ENCODE measurements at regions not wholly inside any gene's neighbourhood (a gene's known extent, or its start where the extent isn't known, plus 50 kb on each side); places are given as distances from the start of the nearest gene placed in this dataset.
"Not testable (repeated sequence)": the region's sequence is repeated elsewhere in the genome, so short reads cannot be mapped to it uniquely, and the experiment has no call there.

DNA sequence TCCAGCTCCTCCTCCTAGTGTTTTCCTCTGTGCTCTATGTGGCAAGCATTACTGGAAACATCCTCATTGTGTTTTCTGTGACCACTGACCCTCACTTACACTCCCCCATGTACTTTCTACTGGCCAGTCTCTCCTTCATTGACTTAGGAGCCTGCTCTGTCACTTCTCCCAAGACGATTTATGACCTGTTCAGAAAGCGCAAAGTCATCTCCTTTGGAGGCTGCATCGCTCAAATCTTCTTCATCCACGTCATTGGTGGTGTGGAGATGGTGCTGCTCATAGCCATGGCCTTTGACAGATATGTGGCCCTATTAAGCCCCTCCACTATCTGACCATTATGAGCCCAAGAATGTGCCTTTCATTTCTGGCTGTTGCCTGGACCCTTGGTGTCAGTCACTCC lies 64.0 kb downstream of the OR4F15 start:
- H3K4me3 Mint-ChIP-seq; H3K9me3 Mint-ChIP-seq; ATAC-seq (replicated peaks); DNase-seq; H3K4me1 Mint-ChIP-seq (ENCODE audit: low read depth in 2 of 2); H3K27me3 Mint-ChIP-seq; H3K27ac Mint-ChIP-seq; H3K36me3 Mint-ChIP-seq (ENCODE audit: insufficient read depth): not testable (repeated sequence)

- H3K36me3 Mint-ChIP-seq (ENCODE audit: insufficient read depth); H3K27ac Mint-ChIP-seq; DNase-seq; H3K9me3 Mint-ChIP-seq; H3K4me1 Mint-ChIP-seq (ENCODE audit: low read depth in 2 of 2); ATAC-seq (replicated peaks); H3K4me3 Mint-ChIP-seq: not testable (repeated sequence)
- H3K27me3 Mint-ChIP-seq, result peaks cover 1 to 23% of the 10 kb centered on the region in 2 donors
These were observed 65.6 kb downstream of the OR4F15 start for GRCh38 chr15:101877649-101878048.

DNA sequence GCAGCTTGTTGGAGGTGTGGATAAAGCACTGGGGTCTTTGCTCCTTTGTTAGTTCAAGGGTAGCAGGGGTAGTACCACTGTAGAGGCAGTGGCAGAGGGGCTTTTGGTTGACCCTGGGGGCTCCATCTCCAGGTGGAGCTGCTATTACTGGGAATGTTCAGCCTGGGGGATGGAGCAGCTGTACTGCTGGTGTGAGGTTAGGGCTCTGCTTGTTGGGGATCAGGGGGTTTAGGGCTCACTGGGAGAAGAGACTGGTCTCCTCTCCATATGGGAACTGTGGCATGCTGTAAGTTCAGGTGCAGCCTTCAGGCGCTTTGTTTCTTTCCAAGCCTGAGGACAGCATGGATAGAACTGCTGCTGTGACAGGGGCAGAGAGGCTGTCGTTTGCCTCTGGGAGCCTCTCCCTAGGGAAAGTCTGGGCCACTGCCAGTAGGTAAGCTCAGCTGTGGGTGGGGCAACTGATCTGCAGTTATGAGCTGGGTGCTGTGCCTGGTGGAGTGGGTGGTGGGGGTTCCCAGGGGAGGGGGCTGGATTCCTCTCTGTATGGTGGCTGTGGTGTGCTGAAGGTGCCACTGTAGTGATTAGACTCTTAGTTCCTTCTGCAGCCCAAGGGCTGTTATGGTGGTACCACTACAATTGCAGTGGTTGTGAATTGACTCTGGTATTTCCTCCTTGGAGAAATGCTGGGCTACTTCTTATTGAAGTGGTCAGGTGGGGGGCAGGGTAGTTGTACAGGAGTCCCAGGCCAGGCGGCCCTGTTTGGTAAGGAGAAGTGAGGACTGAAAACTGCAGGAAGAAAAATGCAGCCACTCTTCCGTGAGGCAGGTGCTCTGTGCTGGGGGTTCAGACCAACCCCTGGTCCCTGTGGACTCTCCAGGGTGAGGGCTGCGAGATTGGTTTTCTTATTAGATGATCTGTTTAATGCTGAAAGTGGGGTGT lies 100.6 kb downstream of the OR4F15 start:
- not testable (repeated sequence) for H3K36me3 Mint-ChIP-seq (ENCODE audit: insufficient read depth); DNase-seq; H3K9me3 Mint-ChIP-seq; H3K4me1 Mint-ChIP-seq (ENCODE audit: low read depth in 2 of 2); H3K27me3 Mint-ChIP-seq; ATAC-seq (replicated peaks); H3K4me3 Mint-ChIP-seq; H3K27ac Mint-ChIP-seq

- not testable (repeated sequence) for ATAC-seq (replicated peaks); H3K4me3 Mint-ChIP-seq; H3K36me3 Mint-ChIP-seq (ENCODE audit: insufficient read depth); H3K4me1 Mint-ChIP-seq (ENCODE audit: low read depth in 2 of 2); H3K9me3 Mint-ChIP-seq; H3K27ac Mint-ChIP-seq; H3K27me3 Mint-ChIP-seq; DNase-seq
These were observed 112.6 kb downstream of the OR4F15 start for GRCh38 chr15:101924554-101924953.

DNA sequence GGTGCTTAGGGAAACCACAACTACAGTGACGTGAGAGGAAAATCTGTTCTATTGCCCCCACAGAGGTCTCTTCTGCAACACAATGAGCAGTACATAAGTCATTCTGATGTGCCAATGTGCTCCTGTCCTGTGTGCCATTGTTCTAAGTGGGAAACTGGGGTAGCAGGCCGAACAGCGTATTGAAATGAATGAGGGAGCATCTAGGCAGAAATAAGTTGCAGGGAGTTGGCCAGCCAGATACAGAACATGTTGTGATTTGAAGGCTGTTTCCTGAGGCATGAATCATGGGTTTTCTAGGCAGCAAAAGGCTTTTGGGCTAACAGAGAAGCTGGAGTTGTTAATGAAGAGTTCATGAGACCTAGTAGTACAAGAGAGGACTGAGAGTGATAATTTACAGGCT lies 122.5 kb downstream of the OR4F15 start:
- not testable (repeated sequence) for DNase-seq; H3K27me3 Mint-ChIP-seq; H3K4me1 Mint-ChIP-seq (ENCODE audit: low read depth in 2 of 2); H3K27ac Mint-ChIP-seq; H3K9me3 Mint-ChIP-seq; H3K36me3 Mint-ChIP-seq (ENCODE audit: insufficient read depth); H3K4me3 Mint-ChIP-seq; ATAC-seq (replicated peaks)

- not testable (repeated sequence) for H3K4me1 Mint-ChIP-seq (ENCODE audit: low read depth in 2 of 2); H3K4me3 Mint-ChIP-seq; H3K9me3 Mint-ChIP-seq; H3K27ac Mint-ChIP-seq; H3K36me3 Mint-ChIP-seq (ENCODE audit: insufficient read depth); DNase-seq; H3K27me3 Mint-ChIP-seq; ATAC-seq (replicated peaks)
These were observed 125.4 kb downstream of the OR4F15 start for GRCh38 chr15:101937362-101937761.

DNA sequence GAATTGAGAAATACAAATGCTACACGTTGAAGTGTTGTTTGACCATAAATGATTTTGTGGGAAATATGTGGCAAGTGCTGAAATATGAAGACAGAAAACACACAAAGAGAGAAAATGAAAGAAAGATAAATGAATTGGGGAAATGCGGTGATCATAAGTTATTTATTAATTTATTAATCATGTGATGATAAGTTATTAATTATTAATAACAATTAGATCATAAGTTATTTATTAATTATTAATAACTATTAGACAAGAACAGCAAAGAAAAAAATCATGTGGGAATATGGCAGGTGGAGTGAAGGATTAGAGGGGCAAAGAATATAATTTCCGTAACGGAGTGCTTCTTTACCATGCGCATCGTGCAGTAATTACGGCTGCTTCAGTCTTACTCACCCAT lies 126.6 kb downstream of the OR4F15 start:
- not testable (repeated sequence) for H3K4me3 Mint-ChIP-seq; DNase-seq; H3K4me1 Mint-ChIP-seq (ENCODE audit: low read depth in 2 of 2); H3K9me3 Mint-ChIP-seq; ATAC-seq (replicated peaks); H3K27ac Mint-ChIP-seq; H3K36me3 Mint-ChIP-seq (ENCODE audit: insufficient read depth); H3K27me3 Mint-ChIP-seq

DNA sequence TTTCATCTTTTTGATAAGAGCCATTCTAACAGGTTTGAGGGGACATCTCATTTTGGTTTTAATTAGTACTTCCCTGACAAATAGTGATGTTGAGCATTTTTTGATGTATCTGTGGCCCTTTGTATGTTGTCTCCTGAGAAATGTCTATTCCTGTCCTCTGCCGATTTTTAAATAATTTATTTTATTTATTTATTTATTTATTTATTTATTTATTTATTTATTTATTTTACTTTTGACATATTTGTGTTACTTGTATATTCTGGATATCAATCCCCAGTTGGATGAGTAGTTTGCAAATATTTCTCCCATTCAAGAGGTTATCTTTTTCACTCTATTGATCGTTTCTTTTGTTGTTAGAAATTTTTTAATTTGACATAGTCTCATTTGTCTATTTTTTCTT lies 133.9 kb downstream of the OR4F15 start:
- not testable (repeated sequence) for H3K27me3 Mint-ChIP-seq; DNase-seq; H3K9me3 Mint-ChIP-seq; ATAC-seq (replicated peaks); H3K4me3 Mint-ChIP-seq; H3K36me3 Mint-ChIP-seq (ENCODE audit: insufficient read depth); H3K4me1 Mint-ChIP-seq (ENCODE audit: low read depth in 2 of 2)
- H3K27ac Mint-ChIP-seq, result peak overlapping the region in 1 of 2 donors; percentile 79

DNA sequence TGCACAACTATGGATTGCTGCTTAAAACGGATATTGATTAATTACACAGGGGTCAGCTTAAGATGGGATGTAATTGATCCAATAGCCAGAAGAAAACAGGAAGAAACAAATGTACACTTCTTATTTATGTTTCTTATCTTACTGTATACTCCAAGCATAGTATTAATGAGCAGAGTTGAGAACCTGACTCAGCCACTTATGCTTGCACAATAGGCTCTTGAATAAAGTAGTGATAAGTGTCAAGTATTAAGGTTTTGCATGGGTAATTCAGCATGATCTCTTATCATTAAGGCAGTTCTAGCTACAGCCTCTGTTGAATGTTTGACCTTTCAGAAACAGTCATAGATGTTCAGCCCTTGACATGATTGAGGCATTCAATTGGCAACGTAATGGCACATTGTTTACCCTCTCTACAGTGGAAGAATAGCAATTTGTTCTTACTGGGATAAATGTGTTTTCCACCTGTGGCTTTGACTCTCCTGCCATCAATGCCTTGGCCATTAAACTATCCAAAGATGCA lies 136.5 kb downstream of the OR4F15 start:
- not testable (repeated sequence) for H3K4me1 Mint-ChIP-seq (ENCODE audit: low read depth in 2 of 2); H3K4me3 Mint-ChIP-seq; H3K27me3 Mint-ChIP-seq; H3K27ac Mint-ChIP-seq; DNase-seq; H3K36me3 Mint-ChIP-seq (ENCODE audit: insufficient read depth); ATAC-seq (replicated peaks); H3K9me3 Mint-ChIP-seq

GRCh38 chr15:101949380-101950065 lies 137.5 kb downstream of the OR4F15 start:
- ATAC-seq (replicated peaks); H3K27me3 Mint-ChIP-seq; H3K4me3 Mint-ChIP-seq; DNase-seq; H3K9me3 Mint-ChIP-seq; H3K4me1 Mint-ChIP-seq (ENCODE audit: low read depth in 2 of 2); H3K36me3 Mint-ChIP-seq (ENCODE audit: insufficient read depth); H3K27ac Mint-ChIP-seq: not testable (repeated sequence)

DNA sequence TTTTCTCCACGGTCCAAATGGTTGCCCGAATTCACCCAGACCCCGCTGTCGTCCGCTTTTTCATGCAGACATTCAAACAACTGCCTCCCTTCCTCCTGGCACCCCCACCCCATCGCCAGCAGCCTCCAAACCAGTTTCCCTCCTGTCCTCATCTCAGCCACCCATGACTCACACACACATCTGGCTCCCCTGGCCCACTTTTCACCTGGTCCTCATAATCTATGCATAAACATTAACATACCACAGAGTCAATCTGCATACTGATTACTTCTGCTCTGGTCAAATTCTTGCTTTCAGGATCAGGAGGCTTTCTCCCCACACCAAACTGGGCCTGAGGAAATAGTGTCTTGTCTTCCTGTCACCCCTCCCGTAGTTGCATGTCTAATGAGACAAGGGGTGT lies 142.0 kb downstream of the OR4F15 start:
- not testable (repeated sequence) for H3K27ac Mint-ChIP-seq; H3K27me3 Mint-ChIP-seq; H3K4me3 Mint-ChIP-seq; H3K36me3 Mint-ChIP-seq (ENCODE audit: insufficient read depth); H3K9me3 Mint-ChIP-seq; H3K4me1 Mint-ChIP-seq (ENCODE audit: low read depth in 2 of 2); DNase-seq; ATAC-seq (replicated peaks)

DNA sequence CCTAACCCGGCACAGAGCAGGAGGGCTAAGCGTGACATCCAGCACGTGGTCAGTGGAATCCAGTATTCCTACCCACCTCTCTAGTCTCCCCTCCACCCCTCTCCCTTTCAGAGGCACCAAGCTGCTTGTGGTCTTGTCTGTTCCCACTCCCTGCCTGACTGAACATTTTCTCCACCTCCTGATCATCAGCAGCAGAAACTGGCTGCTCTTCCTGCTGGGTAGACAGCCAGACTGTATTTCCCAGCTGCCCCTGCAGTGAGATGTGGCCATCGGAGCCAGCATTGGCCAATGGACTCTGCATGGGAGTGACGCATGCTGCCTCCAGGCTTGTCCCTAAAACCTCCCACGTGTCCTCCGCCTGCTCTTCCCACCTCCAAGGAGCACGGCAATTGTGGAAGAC lies 143.8 kb downstream of the OR4F15 start:
- not testable (repeated sequence) for H3K4me3 Mint-ChIP-seq; H3K9me3 Mint-ChIP-seq; DNase-seq; ATAC-seq (replicated peaks); H3K4me1 Mint-ChIP-seq (ENCODE audit: low read depth in 2 of 2); H3K27me3 Mint-ChIP-seq; H3K27ac Mint-ChIP-seq; H3K36me3 Mint-ChIP-seq (ENCODE audit: insufficient read depth)

- H3K27me3 Mint-ChIP-seq; H3K27ac Mint-ChIP-seq; H3K36me3 Mint-ChIP-seq (ENCODE audit: insufficient read depth); DNase-seq; ATAC-seq (replicated peaks); H3K4me3 Mint-ChIP-seq; H3K9me3 Mint-ChIP-seq; H3K4me1 Mint-ChIP-seq (ENCODE audit: low read depth in 2 of 2): not testable (repeated sequence)
These were observed 146.7 kb downstream of the OR4F15 start for GRCh38 chr15:101958656-101959055.

DNA sequence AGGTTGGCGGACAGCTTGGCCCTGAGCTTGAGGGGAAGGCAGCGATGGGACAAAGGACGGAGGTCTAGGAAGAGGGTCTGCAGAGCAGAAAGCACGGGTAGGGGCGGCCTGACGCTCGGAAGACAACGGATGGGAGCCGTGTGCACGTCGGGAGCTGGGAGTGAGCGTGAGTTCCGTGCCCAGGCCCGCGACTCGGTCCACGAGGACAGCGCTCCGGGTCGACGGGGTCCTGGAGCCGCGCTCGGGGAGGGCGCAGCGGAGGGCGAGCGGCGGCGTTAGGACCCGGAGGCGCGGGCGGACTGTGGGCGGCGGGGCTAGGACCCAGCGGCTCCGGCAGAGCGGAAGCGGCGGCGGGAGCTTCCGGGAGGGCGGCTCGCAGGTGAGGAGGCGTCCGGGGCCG lies 149.3 kb downstream of the OR4F15 start:
- H3K9me3 Mint-ChIP-seq; DNase-seq; H3K27me3 Mint-ChIP-seq; H3K27ac Mint-ChIP-seq; H3K4me1 Mint-ChIP-seq (ENCODE audit: low read depth in 2 of 2); ATAC-seq (replicated peaks); H3K36me3 Mint-ChIP-seq (ENCODE audit: insufficient read depth): not testable (repeated sequence)
- H3K4me3 Mint-ChIP-seq, result peak overlapping the region in 1 of 2 donors; percentile 44

Measured in effector memory CD8-positive, alpha-beta T cell (primary cell).